Omental fat pad (tissue), 3 donors: ENCODE measurements at regions not wholly inside any gene's neighbourhood (a gene's known extent, or its start where the extent isn't known, plus 50 kb on each side); places are given as distances from the start of the nearest gene placed in this dataset.

Experiments
- ATAC-seq: fragments of 150-250 bp; one replicate; pipeline ENCODE4 v1.9.1; 2016; ENCODE audit warnings: mild to moderate bottlenecking, moderate library complexity; ENCODE audit not compliant: low FRiP score
- DNase-seq: peaks from one replicate; pipeline ENCODE4 v3.0.0-alpha.2; 2019; ENCODE audit warnings: low spot score
- CTCF ChIP-seq, 3 donors: fragments of 450-650 bp; IDR thresholded peaks; one replicate each; pipeline ENCODE4 v1.5.1; 2016 to 2017; ENCODE audit warnings: antibody characterized with exemption in 3 of 3, mild to moderate bottlenecking in 3 of 3, moderate library complexity in 2 of 3

DNA sequence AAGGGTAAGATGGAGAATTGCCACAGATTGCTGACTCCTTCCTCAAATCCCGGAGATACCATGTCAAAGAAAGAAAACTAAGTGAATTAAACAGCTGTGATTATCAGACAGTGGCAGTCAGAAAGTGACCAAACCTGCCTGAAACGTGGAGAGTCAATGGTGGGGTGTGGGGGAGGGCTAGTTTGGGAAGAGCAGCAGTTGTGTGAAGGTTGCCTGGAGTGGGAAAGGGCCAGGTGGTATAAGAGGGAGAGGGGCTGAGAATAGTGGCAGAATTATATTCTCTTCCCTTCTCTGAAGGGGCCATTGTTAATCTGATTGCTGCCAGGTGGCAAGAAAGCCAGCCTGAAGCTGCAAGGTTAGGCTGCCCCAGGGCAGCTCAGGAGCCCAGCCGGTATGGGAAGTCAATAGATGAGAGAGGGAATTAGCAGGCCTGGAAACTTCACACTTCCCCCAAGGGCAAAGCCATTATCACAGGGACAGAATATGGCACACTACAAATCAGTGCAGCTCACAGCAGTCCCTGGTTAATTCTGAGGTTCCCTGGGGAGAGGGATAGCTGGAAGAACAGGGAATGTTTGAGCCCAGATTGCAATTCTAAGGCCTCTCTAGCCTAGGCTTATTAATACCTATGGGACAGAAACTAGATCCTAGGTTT is 83.9 kb upstream of the ITGB1 start:
- ATAC-seq, result no peak
- no peak for TF ChIP-seq CTCF (IDR thresholded peaks at IDR 0.05)
- no peak for DNase-seq

DNA sequence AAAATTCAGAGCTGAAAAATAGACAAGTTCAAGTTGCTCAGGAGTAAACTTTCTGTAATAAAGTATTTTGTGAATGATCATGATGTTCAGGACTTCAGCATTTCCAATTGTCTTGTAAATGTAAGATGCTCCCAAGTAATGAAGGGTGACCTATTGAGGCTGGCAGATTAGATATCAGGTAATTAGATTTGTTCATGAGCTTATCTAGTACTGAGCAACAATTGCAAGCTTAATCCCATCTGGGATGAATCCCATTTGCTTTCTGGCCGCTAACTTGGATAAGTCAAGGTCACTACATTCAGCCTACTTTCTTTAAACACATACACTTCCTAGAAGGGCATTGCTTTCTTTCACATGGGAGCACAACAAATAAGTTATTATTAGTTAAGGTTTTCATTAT is 82.4 kb upstream of the ITGB1 start:
- no peak for DNase-seq
- no peak for ATAC-seq

GRCh38 chr10:33039181-33039580 is 81.2 kb upstream of the ITGB1 start:
- TF ChIP-seq CTCF (IDR thresholded peaks at IDR 0.05), result no peak
- no peak for ATAC-seq
- no peak for DNase-seq

More for the DNA sequence above, 82.4 kb upstream of the ITGB1 start:
- no peak for TF ChIP-seq CTCF (IDR thresholded peaks at IDR 0.05)

DNA sequence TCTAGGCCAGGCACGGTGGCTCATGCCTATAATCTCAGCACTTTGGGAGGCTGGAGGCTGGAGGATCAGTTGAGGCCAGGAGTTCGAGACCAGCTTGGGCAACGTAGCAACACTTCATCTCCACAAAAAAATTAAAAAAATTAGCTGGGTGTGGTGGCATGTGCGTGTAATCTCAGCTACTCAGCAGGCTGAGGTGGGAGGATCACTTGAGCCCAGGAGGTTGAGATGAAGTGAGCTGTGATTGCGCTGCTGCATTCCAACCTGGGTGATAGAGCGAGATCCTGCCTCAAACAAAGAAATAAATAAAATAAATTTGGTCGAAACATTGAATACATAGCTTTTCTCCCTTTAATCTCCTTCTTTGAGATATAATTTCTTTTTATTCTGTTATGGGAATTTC is 80.6 kb upstream of the ITGB1 start:
- DNase-seq (no peak), ATAC-seq (no peak)

GRCh38 chr10:33037726-33038125 is 79.7 kb upstream of the ITGB1 start:
- TF ChIP-seq CTCF (IDR thresholded peaks at IDR 0.05), result no peak
- DNase-seq (no peak), ATAC-seq (no peak)

More for the DNA sequence above, 80.6 kb upstream of the ITGB1 start:
- TF ChIP-seq CTCF (IDR thresholded peaks at IDR 0.05), result no peak

GRCh38 chr10:33036670-33037069 is 78.6 kb upstream of the ITGB1 start:
- TF ChIP-seq CTCF (IDR thresholded peaks at IDR 0.05), result no peak
- ATAC-seq (no peak), DNase-seq (no peak)

- no peak for TF ChIP-seq CTCF (IDR thresholded peaks at IDR 0.05)
- ATAC-seq (no peak), DNase-seq (no peak)
Observed at GRCh38 chr10:33035411-33035810, 77.4 kb upstream of the ITGB1 start.
